SK-N-MC (cell line): ENCODE measurements at regions not wholly inside any gene's neighbourhood (a gene's known extent, or its start where the extent isn't known, plus 50 kb on each side); places are given as distances from the start of the nearest gene placed in this dataset.

Source experiments
- EZH2 ChIP-seq: fragments of 200-600 bp; sonication (generic); IDR thresholded peaks from one replicate; pipeline ENCODE4 v1.6.1; 2017; ENCODE audit warnings: antibody characterized with exemption
- FOXP2 ChIP-seq: optimal IDR thresholded peaks from 2 replicates; pipeline ENCODE3; 2011; ENCODE audit warnings: mild to moderate bottlenecking, moderate library complexity; ENCODE audit not compliant: insufficient read depth; ENCODE audit errors: extremely low read length, control extremely low read depth
- POLR2AphosphoS5 ChIP-seq: IDR thresholded peaks from 2 replicates; pipeline ENCODE4 v1.6.1; 2012; ENCODE audit warnings: mild to moderate bottlenecking, low read depth, low read length, borderline replicate concordance

- TF ChIP-seq EZH2 = no peak
- no peak for TF ChIP-seq POLR2AphosphoS5
- no peak for TF ChIP-seq FOXP2
Measured at GRCh38 chr2:129922571-129923264, 56.7 kb upstream of the RAB6C start.
